Esophagus squamous epithelium (tissue), 4 donors: ENCODE measurements at regions not wholly inside any gene's neighbourhood (a gene's known extent, or its start where the extent isn't known, plus 50 kb on each side); places are given as distances from the start of the nearest gene placed in this dataset.

Source experiments
- CTCF ChIP-seq, 6 experiments: fragments of 450-650 bp in 4 of 6; fragments of 200-600 bp in 2 of 6; sonication (generic) in 2 of 6; IDR thresholded peaks; one replicate each; pipeline ENCODE4 v1.5.1; 2016 to 2019; ENCODE audit warnings: antibody characterized with exemption in 6 of 6, mild to moderate bottlenecking in 4 of 6, moderate library complexity in 4 of 6
- POLR2A ChIP-seq, 4 donors: fragments of 450-650 bp; IDR thresholded peaks; one replicate each; pipeline ENCODE4 v1.6.1; 2017; ENCODE audit warnings: antibody characterized with exemption in 4 of 4, mild to moderate bottlenecking in 4 of 4, moderate library complexity in 3 of 4

GRCh38 chr4:175932116-175932515 lies 120.1 kb upstream of the GPM6A start:
- no peak for TF ChIP-seq CTCF (IDR thresholded peaks at IDR 0.05)
- no peak for TF ChIP-seq POLR2A (IDR thresholded peaks at IDR 0.05)
